Fibroblast of gingiva (primary cell): ENCODE measurements at regions not wholly inside any gene's neighbourhood (a gene's known extent, or its start where the extent isn't known, plus 50 kb on each side); places are given as distances from the start of the nearest gene placed in this dataset.

ENCODE experiments used
- DNase-seq: peaks from one replicate; pipeline ENCODE4 v3.0.0-alpha.2; 2011; ENCODE audit warnings: low read depth

DNA sequence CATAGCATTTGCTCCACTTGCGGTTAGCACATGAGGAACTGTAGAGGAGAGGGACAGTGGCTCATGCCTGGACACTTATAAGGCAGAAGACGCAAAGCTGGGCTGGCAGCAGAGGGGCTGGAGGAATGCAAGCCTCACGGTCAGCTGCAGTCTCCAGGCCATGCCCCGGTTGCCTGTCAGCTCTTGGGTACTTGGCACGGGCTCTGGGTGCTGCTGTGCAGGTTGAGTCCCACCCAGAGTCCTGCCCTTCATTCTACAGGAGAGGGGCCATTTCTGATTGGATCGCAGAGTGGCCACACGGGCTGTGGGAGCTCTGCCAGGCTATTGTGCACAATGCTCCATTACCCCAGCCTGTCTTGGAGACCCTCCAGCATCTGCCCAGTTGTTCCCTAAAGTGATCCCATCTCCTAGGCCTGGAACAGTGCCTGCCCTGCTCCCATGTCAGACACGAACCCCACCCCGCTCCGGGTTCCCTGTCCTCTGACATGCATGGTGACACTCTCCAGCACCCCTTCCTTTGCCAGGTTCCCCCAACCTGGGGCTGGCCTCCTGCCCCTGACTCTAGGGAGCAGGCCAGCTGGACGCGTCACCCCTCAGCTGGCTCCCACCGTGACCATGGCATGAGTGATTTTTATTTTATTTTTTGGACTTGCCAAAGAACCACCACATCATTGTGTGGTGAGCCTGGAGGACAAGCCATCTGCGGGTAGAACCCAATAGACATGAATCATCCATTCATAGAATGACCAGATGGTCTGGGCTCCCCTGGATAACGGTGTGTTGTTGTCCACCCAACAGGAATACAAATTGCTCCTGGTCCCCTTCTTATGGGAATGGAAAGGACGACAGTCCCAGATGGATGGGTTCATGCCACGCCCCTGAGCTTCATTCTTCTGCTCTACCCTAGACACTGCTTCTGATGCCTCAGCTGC lies 51.0 kb upstream of the KLF13 start:
- no peak for DNase-seq

DNA sequence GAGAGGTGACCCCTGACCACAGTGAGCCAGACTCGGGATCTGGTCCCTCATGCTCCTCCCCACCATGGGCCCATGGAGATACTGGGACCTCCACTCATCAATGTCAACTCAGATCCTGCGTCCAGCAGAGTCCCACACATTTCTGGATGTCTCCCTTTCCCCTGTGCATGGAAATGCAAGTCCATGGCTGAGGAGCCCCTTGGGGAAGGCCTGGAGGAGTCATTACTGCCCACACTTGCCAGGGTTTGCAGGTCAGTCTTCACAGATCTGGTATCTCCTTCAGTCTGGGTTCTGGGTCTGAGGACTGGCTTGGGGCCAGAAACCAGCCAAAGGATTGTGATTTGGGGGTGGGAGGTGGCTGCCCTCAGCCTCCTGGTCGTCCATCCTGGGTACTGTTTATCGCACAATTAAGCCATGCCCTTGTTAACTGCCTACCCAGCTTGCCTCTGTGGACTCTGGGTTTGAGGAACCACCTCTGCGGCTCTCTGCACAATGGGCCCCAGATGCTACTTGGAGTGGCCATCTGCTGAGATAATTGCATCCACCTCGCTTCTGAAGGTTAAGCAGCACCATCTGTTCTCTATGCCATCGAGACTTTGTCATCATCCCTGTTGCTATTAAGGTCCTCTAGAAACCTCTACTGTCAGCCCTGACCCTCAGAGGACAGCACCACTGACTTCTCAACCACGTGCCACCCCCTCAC lies 49.9 kb upstream of the KLF13 start:
- DNase-seq = no peak
